SH-SY5Y (cell line): ENCODE measurements at regions not wholly inside any gene's neighbourhood (a gene's known extent, or its start where the extent isn't known, plus 50 kb on each side); places are given as distances from the start of the nearest gene placed in this dataset.

ENCODE experiments used
- GATA2 ChIP-seq: IDR thresholded peaks from 2 replicates; pipeline ENCODE4 v1.6.1; 2011; ENCODE audit warnings: mild to moderate bottlenecking, low read depth, low read length
- GATA3 ChIP-seq: IDR thresholded peaks from 2 replicates; pipeline ENCODE4 v1.6.1; 2011; ENCODE audit warnings: low read depth, mild to moderate bottlenecking, low read length, moderate library complexity

- TF ChIP-seq GATA2 (no peak), GATA3 (no peak)
These were observed 696.5 kb downstream of the TDRD15 start for GRCh38 chr2:21820271-21820670.
